ENCODE measurements at regions not wholly inside any gene's neighbourhood (a gene's known extent, or its start where the extent isn't known, plus 50 kb on each side); places are given as distances from the start of the nearest gene placed in this dataset.

DNA sequence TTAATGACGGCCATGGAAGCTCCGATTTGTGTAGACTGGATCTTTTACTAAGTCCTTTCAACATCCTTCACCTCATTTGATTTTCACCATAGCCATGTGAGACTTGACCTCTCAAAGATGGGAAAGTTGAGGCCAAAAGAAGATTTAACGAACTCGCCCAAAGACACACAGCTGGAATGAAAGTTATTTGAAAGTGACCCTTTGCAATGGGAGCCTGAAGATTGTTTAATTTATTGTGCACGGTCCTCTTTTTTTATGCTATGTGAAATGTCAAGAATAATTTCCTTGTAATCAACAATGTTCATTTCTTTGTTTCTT is 58.0 kb upstream of the COPS8 start:
- no peak for DNase-seq (ENCODE audit: low read depth in 2 of 2)
- no peaks in the 10 kb centered on the region for H3K36me3 ChIP-seq (ENCODE audit: control insufficient read depth, insufficient read depth, low read length)
- H3K27me3 ChIP-seq (ENCODE audit: control insufficient read depth, insufficient read depth, low read length) = no peaks in the 10 kb centered on the region
- H3K9ac ChIP-seq (ENCODE audit: insufficient read depth, low read length) = no peak overlapping the region
- no peak overlapping the region for H3K27ac ChIP-seq (ENCODE audit: insufficient read depth, low read length)
- no peak overlapping the region for H3K4me2 ChIP-seq (ENCODE audit: extremely low read depth, insufficient read depth, low read length)
- H2AFZ ChIP-seq (ENCODE audit: low read length) = no peak overlapping the region
- H4K20me1 ChIP-seq (ENCODE audit: control insufficient read depth, extremely low read depth, insufficient read depth, low read length) = no peaks in the 10 kb centered on the region
- H3K79me2 ChIP-seq (ENCODE audit: control insufficient read depth, insufficient read depth, low read length) = no peaks in the 10 kb centered on the region
- H3K9me3 ChIP-seq (ENCODE audit: control insufficient read depth, insufficient read depth, low read depth, low read length) = no peaks in the 10 kb centered on the region
- no peak overlapping the region for H3K4me3 ChIP-seq (replicated peaks in 1 of 4; ENCODE audit: control extremely low read depth in 1 of 4, insufficient read depth in 1 of 4, low read depth in 3 of 4, low read length in 4 of 4)
- peaks cover 4% of the 10 kb centered on the region for H3K4me1 ChIP-seq (ENCODE audit: control insufficient read depth, extremely low read depth, insufficient read depth, low read length)
- no peak for TF ChIP-seq EZH2 (IDR thresholded peaks at IDR 0.05; ENCODE audit: low read length, missing control alignments)
- TF ChIP-seq, protein P1, sequence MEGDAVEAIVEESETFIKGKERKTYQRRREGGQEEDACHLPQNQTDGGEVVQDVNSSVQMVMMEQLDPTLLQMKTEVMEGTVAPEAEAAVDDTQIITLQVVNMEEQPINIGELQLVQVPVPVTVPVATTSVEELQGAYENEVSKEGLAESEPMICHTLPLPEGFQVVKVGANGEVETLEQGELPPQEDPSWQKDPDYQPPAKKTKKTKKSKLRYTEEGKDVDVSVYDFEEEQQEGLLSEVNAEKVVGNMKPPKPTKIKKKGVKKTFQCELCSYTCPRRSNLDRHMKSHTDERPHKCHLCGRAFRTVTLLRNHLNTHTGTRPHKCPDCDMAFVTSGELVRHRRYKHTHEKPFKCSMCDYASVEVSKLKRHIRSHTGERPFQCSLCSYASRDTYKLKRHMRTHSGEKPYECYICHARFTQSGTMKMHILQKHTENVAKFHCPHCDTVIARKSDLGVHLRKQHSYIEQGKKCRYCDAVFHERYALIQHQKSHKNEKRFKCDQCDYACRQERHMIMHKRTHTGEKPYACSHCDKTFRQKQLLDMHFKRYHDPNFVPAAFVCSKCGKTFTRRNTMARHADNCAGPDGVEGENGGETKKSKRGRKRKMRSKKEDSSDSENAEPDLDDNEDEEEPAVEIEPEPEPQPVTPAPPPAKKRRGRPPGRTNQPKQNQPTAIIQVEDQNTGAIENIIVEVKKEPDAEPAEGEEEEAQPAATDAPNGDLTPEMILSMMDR (conservative IDR thresholded peaks at IDR 0.05 in 1 of 2, IDR thresholded peaks at IDR 0.05 in 1 of 2; ENCODE audit: low read depth in 1 of 2, low read length in 2 of 2) = no peak

DNA sequence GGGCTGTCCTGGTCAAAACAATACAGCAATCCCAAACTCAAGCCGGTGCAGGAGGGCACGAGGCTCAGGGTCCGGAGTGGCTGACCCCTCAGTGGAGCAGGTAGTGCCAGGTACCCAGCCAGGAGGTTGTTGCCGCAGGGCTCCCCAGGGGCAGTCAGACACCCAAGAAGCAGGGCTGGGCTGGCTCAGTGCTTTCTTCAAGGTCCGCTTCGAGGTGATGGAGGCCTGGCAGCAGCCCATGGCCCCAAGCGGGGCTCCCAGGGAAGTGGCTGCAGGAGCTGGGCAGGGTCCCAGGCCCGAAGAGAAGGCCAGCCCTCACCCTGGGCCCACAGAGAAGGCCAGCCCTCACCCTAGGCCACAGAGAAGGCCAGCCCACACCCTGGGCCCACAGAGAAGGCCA is 55.3 kb upstream of the COPS8 start:
- no peaks in the 10 kb centered on the region for H3K9me3 ChIP-seq (ENCODE audit: control insufficient read depth, insufficient read depth, low read depth, low read length)
- DNase-seq (ENCODE audit: low read depth in 2 of 2) = no peak
- no peak overlapping the region for H3K9ac ChIP-seq (ENCODE audit: insufficient read depth, low read length)

DNA sequence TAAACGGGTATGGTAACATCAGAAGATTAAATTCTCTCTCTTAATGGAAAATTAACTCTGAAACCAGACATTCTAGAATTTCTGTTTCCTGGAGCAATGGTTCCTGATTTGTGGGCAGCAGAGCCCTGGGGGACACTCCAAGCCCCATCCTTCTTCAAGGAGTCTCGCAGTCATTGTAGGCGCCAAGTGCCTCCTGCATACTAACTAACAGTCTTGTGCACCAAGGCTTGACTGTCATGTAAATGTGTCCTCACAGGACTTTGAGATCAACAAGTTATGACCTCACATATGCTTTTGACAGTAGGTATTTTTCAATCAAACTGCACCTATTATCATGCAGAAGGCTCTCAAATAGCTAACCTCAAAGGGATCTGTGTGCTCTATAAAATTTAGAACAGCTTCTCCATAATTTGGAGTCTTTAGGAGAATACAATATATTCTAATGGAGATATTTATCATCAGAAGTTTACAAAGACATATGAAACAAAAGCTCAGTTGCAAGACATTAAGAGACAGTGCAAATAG is 52.1 kb upstream of the COPS8 start:
- no peak for DNase-seq (ENCODE audit: low read depth in 2 of 2)
- no peak overlapping the region for H2AFZ ChIP-seq (ENCODE audit: low read length)
- no peaks in the 10 kb centered on the region for H3K79me2 ChIP-seq (ENCODE audit: control insufficient read depth, insufficient read depth, low read length)
- no peaks in the 10 kb centered on the region for H4K20me1 ChIP-seq (ENCODE audit: control insufficient read depth, extremely low read depth, insufficient read depth, low read length)
- H3K36me3 ChIP-seq (ENCODE audit: control insufficient read depth, insufficient read depth, low read length) = no peaks in the 10 kb centered on the region
- no peaks in the 10 kb centered on the region for H3K4me1 ChIP-seq (ENCODE audit: control insufficient read depth, extremely low read depth, insufficient read depth, low read length)
- no peaks in the 10 kb centered on the region for H3K9me3 ChIP-seq (ENCODE audit: control insufficient read depth, insufficient read depth, low read depth, low read length)
- no peak overlapping the region for H3K4me3 ChIP-seq (replicated peaks in 1 of 4; ENCODE audit: control extremely low read depth in 1 of 4, insufficient read depth in 1 of 4, low read depth in 3 of 4, low read length in 4 of 4)
- H3K4me2 ChIP-seq (ENCODE audit: extremely low read depth, insufficient read depth, low read length) = no peak overlapping the region
- H3K9ac ChIP-seq (ENCODE audit: insufficient read depth, low read length) = no peak overlapping the region
- H3K27ac ChIP-seq (ENCODE audit: insufficient read depth, low read length) = no peak overlapping the region
- TF ChIP-seq EZH2 (IDR thresholded peaks at IDR 0.05; ENCODE audit: low read length, missing control alignments) = no peak
- TF ChIP-seq, protein P1 (conservative IDR thresholded peaks at IDR 0.05 in 1 of 2, IDR thresholded peaks at IDR 0.05 in 1 of 2; ENCODE audit: low read depth in 1 of 2, low read length in 2 of 2) = no peak
- no peaks in the 10 kb centered on the region for H3K27me3 ChIP-seq (ENCODE audit: control insufficient read depth, insufficient read depth, low read length)

More for the DNA sequence above, 55.3 kb upstream of the COPS8 start:
- Histone ChIP-seq H4K20me1 (ENCODE audit: control insufficient read depth, extremely low read depth, insufficient read depth, low read length) (no peaks in the 10 kb centered on the region), H3K79me2 (ENCODE audit: control insufficient read depth, insufficient read depth, low read length) (no peaks in the 10 kb centered on the region), H2AFZ (ENCODE audit: low read length) (no peak overlapping the region), H3K27ac (ENCODE audit: insufficient read depth, low read length) (no peak overlapping the region), H3K4me3 (replicated peaks in 1 of 4; ENCODE audit: control extremely low read depth in 1 of 4, insufficient read depth in 1 of 4, low read depth in 3 of 4, low read length in 4 of 4) (no peak overlapping the region), H3K27me3 (ENCODE audit: control insufficient read depth, insufficient read depth, low read length) (no peaks in the 10 kb centered on the region), H3K4me1 (ENCODE audit: control insufficient read depth, extremely low read depth, insufficient read depth, low read length) (peaks cover 3% of the 10 kb centered on the region), H3K36me3 (ENCODE audit: control insufficient read depth, insufficient read depth, low read length) (no peaks in the 10 kb centered on the region), H3K4me2 (ENCODE audit: extremely low read depth, insufficient read depth, low read length) (no peak overlapping the region)
- no peak for TF ChIP-seq EZH2 (IDR thresholded peaks at IDR 0.05; ENCODE audit: low read length, missing control alignments)
- TF ChIP-seq, protein P1 (conservative IDR thresholded peaks at IDR 0.05 in 1 of 2, IDR thresholded peaks at IDR 0.05 in 1 of 2; ENCODE audit: low read depth in 1 of 2, low read length in 2 of 2) = no peak

All from fibroblast of lung (primary cell).